Peyer's patch (tissue), 4 donors: ENCODE measurements at regions not wholly inside any gene's neighbourhood (a gene's known extent, or its start where the extent isn't known, plus 50 kb on each side); places are given as distances from the start of the nearest gene placed in this dataset.

Experiments used
- DNase-seq, 3 donors: peaks; one replicate each; pipeline ENCODE4 v3.0.0-alpha.2; 2017 to 2019
- H3K27ac ChIP-seq, 4 donors: fragments of 200-600 bp; sonication (generic); one replicate each; pipeline ENCODE4 v1.5.1; 2016 to 2019
- H3K27me3 ChIP-seq, 2 donors: fragments of 200-600 bp; sonication (generic); one replicate each; pipeline ENCODE4 v1.5.1; 2019
- H3K36me3 ChIP-seq, 3 donors: fragments of 200-600 bp; sonication (generic); one replicate each; pipeline ENCODE4 v1.5.1; 2016 to 2019
- H3K4me1 ChIP-seq, 4 donors: fragments of 200-600 bp; sonication (generic); one replicate each; pipeline ENCODE4 v1.5.1; 2016 to 2019
- H3K4me3 ChIP-seq, 4 donors: fragments of 200-600 bp; sonication (generic); 1 replicate in 3 of 4; 2 replicates in 1 of 4; pipeline ENCODE4 v1.5.1; 2016 to 2019; ENCODE audit warnings: mild to moderate bottlenecking in 1 of 4
- H3K9me3 ChIP-seq, 4 donors: fragments of 200-600 bp; sonication (generic); one replicate each; pipeline ENCODE4 v1.5.1; 2016 to 2019; ENCODE audit warnings: mild to moderate bottlenecking in 1 of 4
- CTCF ChIP-seq, 6 experiments: fragments of 450-650 bp in 4 of 6; fragments of 200-600 bp in 2 of 6; sonication (generic) in 1 of 6; IDR thresholded peaks; one replicate each; pipeline ENCODE4 v1.5.1; 2017 to 2019; ENCODE audit warnings: antibody characterized with exemption in 6 of 6, mild to moderate bottlenecking in 3 of 6, moderate library complexity in 1 of 6
- POLR2A ChIP-seq, 2 donors: fragments of 450-650 bp; IDR thresholded peaks; one replicate each; pipeline ENCODE4 v1.5.1; 2017; ENCODE audit warnings: antibody characterized with exemption in 2 of 2, mild to moderate bottlenecking in 2 of 2, moderate library complexity in 2 of 2

GRCh38 chr7:83306502-83306901, 143.8 kb upstream of the PCLO start:
- H3K9me3 ChIP-seq, result no peaks in the 10 kb centered on the region
- H3K36me3 ChIP-seq, result no peaks in the 10 kb centered on the region
- TF ChIP-seq POLR2A (IDR thresholded peaks at IDR 0.05) (no peak), CTCF (IDR thresholded peaks at IDR 0.05) (no peak)
- H3K4me3 ChIP-seq, result no peak overlapping the region
- no peak overlapping the region for H3K27ac ChIP-seq
- no peak for DNase-seq
- no peaks in the 10 kb centered on the region for H3K27me3 ChIP-seq
- H3K4me1 ChIP-seq, result no peaks in the 10 kb centered on the region

GRCh38 chr7:83305027-83305426, 142.3 kb upstream of the PCLO start:
- no peak overlapping the region for H3K27ac ChIP-seq
- no peak for DNase-seq
- TF ChIP-seq POLR2A (IDR thresholded peaks at IDR 0.05), result no peak
- TF ChIP-seq CTCF (IDR thresholded peaks at IDR 0.05), result no peak
- no peaks in the 10 kb centered on the region for H3K36me3 ChIP-seq
- H3K4me1 ChIP-seq, result no peaks in the 10 kb centered on the region
- H3K4me3 ChIP-seq, result no peak overlapping the region
- no peaks in the 10 kb centered on the region for H3K27me3 ChIP-seq
- H3K9me3 ChIP-seq, result no peaks in the 10 kb centered on the region

GRCh38 chr7:83301416-83301815, 138.7 kb upstream of the PCLO start:
- no peak for DNase-seq
- H3K9me3 ChIP-seq, result no peaks in the 10 kb centered on the region
- H3K4me3 ChIP-seq, result no peak overlapping the region
- H3K27me3 ChIP-seq, result no peaks in the 10 kb centered on the region
- TF ChIP-seq CTCF (IDR thresholded peaks at IDR 0.05) (no peak), POLR2A (IDR thresholded peaks at IDR 0.05) (no peak)
- H3K4me1 ChIP-seq, result no peaks in the 10 kb centered on the region
- no peaks in the 10 kb centered on the region for H3K36me3 ChIP-seq
- no peak overlapping the region for H3K27ac ChIP-seq

GRCh38 chr7:83290211-83290610, 127.5 kb upstream of the PCLO start:
- H3K4me1 ChIP-seq, result no peaks in the 10 kb centered on the region
- H3K27me3 ChIP-seq, result no peaks in the 10 kb centered on the region
- no peak for TF ChIP-seq CTCF (IDR thresholded peaks at IDR 0.05)
- TF ChIP-seq POLR2A (IDR thresholded peaks at IDR 0.05), result no peak
- no peaks in the 10 kb centered on the region for H3K36me3 ChIP-seq
- no peak overlapping the region for H3K4me3 ChIP-seq
- H3K9me3 ChIP-seq, result no peaks in the 10 kb centered on the region
- no peak overlapping the region for H3K27ac ChIP-seq
- no peak for DNase-seq

- TF ChIP-seq POLR2A (IDR thresholded peaks at IDR 0.05) (no peak), CTCF (IDR thresholded peaks at IDR 0.05) (no peak)
- DNase-seq, result no peak
- H3K9me3 ChIP-seq, result no peaks in the 10 kb centered on the region
These were observed 126.8 kb upstream of the PCLO start for GRCh38 chr7:83289419-83289993.

GRCh38 chr7:83280671-83281070, 118.0 kb upstream of the PCLO start:
- TF ChIP-seq CTCF (IDR thresholded peaks at IDR 0.05), result no peak
- no peak for TF ChIP-seq POLR2A (IDR thresholded peaks at IDR 0.05)
- no peaks in the 10 kb centered on the region for H3K4me1 ChIP-seq
- H3K27me3 ChIP-seq, result no peaks in the 10 kb centered on the region
- no peak for DNase-seq
- H3K4me3 ChIP-seq, result no peak overlapping the region
- no peaks in the 10 kb centered on the region for H3K36me3 ChIP-seq
- H3K27ac ChIP-seq, result no peak overlapping the region
- no peaks in the 10 kb centered on the region for H3K9me3 ChIP-seq

More at GRCh38 chr7:83289419-83289993, 126.8 kb upstream of the PCLO start:
- H3K27me3 ChIP-seq, result no peaks in the 10 kb centered on the region
- no peaks in the 10 kb centered on the region for H3K4me1 ChIP-seq
- H3K4me3 ChIP-seq, result no peak overlapping the region
- no peak overlapping the region for H3K27ac ChIP-seq
- no peaks in the 10 kb centered on the region for H3K36me3 ChIP-seq
